ENCODE measurements at regions not wholly inside any gene's neighbourhood (a gene's known extent, or its start where the extent isn't known, plus 50 kb on each side); places are given as distances from the start of the nearest gene placed in this dataset.

- TF ChIP-seq MXI1 (conservative IDR thresholded peaks at IDR 0.05; ENCODE audit: poor library complexity, severe bottlenecking) (no peak), RAD21 (conservative IDR thresholded peaks at IDR 0.05) (no peak), EZH2 (IDR thresholded peaks at IDR 0.05; ENCODE audit: borderline replicate concordance, insufficient read depth, low read length, poor library complexity, severe bottlenecking) (no peak), POLR2AphosphoS5 (IDR thresholded peaks at IDR 0.05) (no peak), TAF1 (IDR thresholded peaks at IDR 0.05; ENCODE audit: low read depth) (no peak), REST (IDR thresholded peaks at IDR 0.05; ENCODE audit: borderline replicate concordance) (no peak), CTCF (IDR thresholded peaks at IDR 0.05; ENCODE audit: poor library complexity, severe bottlenecking) (no peak), SMC3 (conservative IDR thresholded peaks at IDR 0.05; ENCODE audit: poor library complexity) (no peak), EP300 (conservative IDR thresholded peaks at IDR 0.05; ENCODE audit: poor library complexity, severe bottlenecking) (no peak)
- H3F3A ChIP-seq (ENCODE audit: insufficient read depth, low read length, poor library complexity, severe bottlenecking): no peaks in the 10 kb centered on the region
- H3K79me2 ChIP-seq (replicated peaks; ENCODE audit: insufficient read depth, low read length): no peaks in the 10 kb centered on the region
- no peak overlapping the region for H3K4me2 ChIP-seq (ENCODE audit: low read length)
- H3K9me3 ChIP-seq (ENCODE audit: low read length): no peaks in the 10 kb centered on the region
- H3K27me3 ChIP-seq (ENCODE audit: insufficient read depth, low read depth, low read length): no peaks in the 10 kb centered on the region
- no peaks in the 10 kb centered on the region for H4K20me1 ChIP-seq (ENCODE audit: insufficient read depth)
- no peak overlapping the region for H3K4me3 ChIP-seq (ENCODE audit: low read length)
- no peak overlapping the region for H3K9ac ChIP-seq (ENCODE audit: low read length)
- no peak overlapping the region for H3K27ac ChIP-seq (ENCODE audit: low read length)
- no peaks in the 10 kb centered on the region for H3K36me3 ChIP-seq (ENCODE audit: insufficient read depth, low read length)
- no peaks in the 10 kb centered on the region for H3K9me2 ChIP-seq (ENCODE audit: insufficient read depth, low read length)
- H2AFZ ChIP-seq (ENCODE audit: low read depth, low read length): no peak overlapping the region
Observed at GRCh38 chr1:60828944-60829343, 253.4 kb upstream of the NFIA start.

- no peaks in the 10 kb centered on the region for H3F3A ChIP-seq (ENCODE audit: insufficient read depth, low read length, poor library complexity, severe bottlenecking)
- H3K9me3 ChIP-seq (ENCODE audit: low read length): no peaks in the 10 kb centered on the region
- TF ChIP-seq POLR2AphosphoS5 (IDR thresholded peaks at IDR 0.05) (no peak), REST (IDR thresholded peaks at IDR 0.05; ENCODE audit: borderline replicate concordance) (no peak)
- no peaks in the 10 kb centered on the region for H3K9me2 ChIP-seq (ENCODE audit: insufficient read depth, low read length)
- H3K27me3 ChIP-seq (ENCODE audit: insufficient read depth, low read depth, low read length): no peaks in the 10 kb centered on the region
- H3K4me2 ChIP-seq (ENCODE audit: low read length): no peak overlapping the region
- no peak overlapping the region for H3K9ac ChIP-seq (ENCODE audit: low read length)
- no peak overlapping the region for H3K4me3 ChIP-seq (ENCODE audit: low read length)
- H2AFZ ChIP-seq (ENCODE audit: low read depth, low read length): no peak overlapping the region
- no peaks in the 10 kb centered on the region for H4K20me1 ChIP-seq (ENCODE audit: insufficient read depth)
- H3K79me2 ChIP-seq (replicated peaks; ENCODE audit: insufficient read depth, low read length): no peaks in the 10 kb centered on the region
- H3K36me3 ChIP-seq (ENCODE audit: insufficient read depth, low read length): no peaks in the 10 kb centered on the region
- no peak overlapping the region for H3K27ac ChIP-seq (ENCODE audit: low read length)
Observed at GRCh38 chr1:60826320-60827094, 255.9 kb upstream of the NFIA start.
